ENCODE measurements at regions not wholly inside any gene's neighbourhood (a gene's known extent, or its start where the extent isn't known, plus 50 kb on each side); places are given as distances from the start of the nearest gene placed in this dataset.

GRCh38 chr1:13888351-13888986 is 188.5 kb downstream of the PRDM2 start:
- Histone ChIP-seq H3K27ac (peak overlapping the region; percentile 16), H2AFZ (no peak overlapping the region)
- peak; percentile 58 for DNase-seq (ENCODE audit: low spot score)

GRCh38 chr1:13889495-13889894 is 189.5 kb downstream of the PRDM2 start:
- TF ChIP-seq CTCF (IDR thresholded peaks at IDR 0.05; ENCODE audit: poor library complexity) (no peak), EZH2phosphoT487 (IDR thresholded peaks at IDR 0.05; ENCODE audit: low read depth, severe bottlenecking, unreplicated experiment) (no peak), EZH2 (IDR thresholded peaks at IDR 0.05; ENCODE audit: borderline replicate concordance) (no peak)
- Histone ChIP-seq H3K4me2 (peak overlapping the region; percentile 54), H3K9me3 (ENCODE audit: low read depth) (peaks cover 4% of the 10 kb centered on the region), H3K4me1 (ENCODE audit: insufficient read depth) (peaks cover 19% of the 10 kb centered on the region), H3K27ac (no peak overlapping the region), H3K79me2 (no peaks in the 10 kb centered on the region), H3K4me3 (no peak overlapping the region), H3K9me2 (replicated peaks; ENCODE audit: insufficient read depth) (no peaks in the 10 kb centered on the region), H3K36me3 (replicated peaks; ENCODE audit: insufficient read depth, low read depth) (no peaks in the 10 kb centered on the region), H4K20me1 (ENCODE audit: insufficient read depth, poor library complexity, severe bottlenecking) (no peaks in the 10 kb centered on the region), H2AFZ (no peak overlapping the region), H3K27me3 (peaks cover 38% of the 10 kb centered on the region)
- DNase-seq (ENCODE audit: low spot score): no peak
- WGBS (ENCODE audit: low lambda C conversion rate, missing lambda C conversion rate): 34% methylated on average over 3 of the region's 3 CpGs

More at GRCh38 chr1:13888351-13888986, 188.5 kb downstream of the PRDM2 start:
- TF ChIP-seq EZH2 (IDR thresholded peaks at IDR 0.05; ENCODE audit: borderline replicate concordance) (no peak), EZH2phosphoT487 (IDR thresholded peaks at IDR 0.05; ENCODE audit: low read depth, severe bottlenecking, unreplicated experiment) (no peak), CTCF (IDR thresholded peaks at IDR 0.05; ENCODE audit: poor library complexity) (no peak)
- Histone ChIP-seq H3K4me2 (peak overlapping the region; percentile 54), H4K20me1 (ENCODE audit: insufficient read depth, poor library complexity, severe bottlenecking) (no peaks in the 10 kb centered on the region), H3K9me3 (ENCODE audit: low read depth) (peaks cover 4% of the 10 kb centered on the region), H3K9me2 (replicated peaks; ENCODE audit: insufficient read depth) (no peaks in the 10 kb centered on the region), H3K4me3 (no peak overlapping the region), H3K27me3 (peaks cover 29% of the 10 kb centered on the region), H3K79me2 (no peaks in the 10 kb centered on the region), H3K36me3 (replicated peaks; ENCODE audit: insufficient read depth, low read depth) (no peaks in the 10 kb centered on the region), H3K4me1 (ENCODE audit: insufficient read depth) (peaks cover 16% of the 10 kb centered on the region)
- WGBS (ENCODE audit: low lambda C conversion rate, missing lambda C conversion rate): 27% methylated on average over 10 of the region's 10 CpGs

GRCh38 chr1:13890766-13891165 is 190.8 kb downstream of the PRDM2 start:
- Histone ChIP-seq H3K9me2 (replicated peaks; ENCODE audit: insufficient read depth) (no peaks in the 10 kb centered on the region), H3K27me3 (peaks cover 48% of the 10 kb centered on the region), H3K4me1 (ENCODE audit: insufficient read depth) (peaks cover 19% of the 10 kb centered on the region), H3K4me2 (no peak overlapping the region), H2AFZ (no peak overlapping the region), H3K36me3 (replicated peaks; ENCODE audit: insufficient read depth, low read depth) (no peaks in the 10 kb centered on the region), H3K4me3 (no peak overlapping the region), H3K9me3 (ENCODE audit: low read depth) (peaks cover 4% of the 10 kb centered on the region), H4K20me1 (ENCODE audit: insufficient read depth, poor library complexity, severe bottlenecking) (no peaks in the 10 kb centered on the region), H3K79me2 (no peaks in the 10 kb centered on the region), H3K27ac (no peak overlapping the region)
- WGBS (ENCODE audit: low lambda C conversion rate, missing lambda C conversion rate): 97% methylated on average over 2 of the region's 2 CpGs
- DNase-seq (ENCODE audit: low spot score): no peak
- TF ChIP-seq CTCF (IDR thresholded peaks at IDR 0.05; ENCODE audit: poor library complexity) (no peak), EZH2 (IDR thresholded peaks at IDR 0.05; ENCODE audit: borderline replicate concordance) (no peak), EZH2phosphoT487 (IDR thresholded peaks at IDR 0.05; ENCODE audit: low read depth, severe bottlenecking, unreplicated experiment) (no peak)

Measured in hepatocyte (in vitro differentiated cells).